H1 (cell line): ENCODE measurements at regions not wholly inside any gene's neighbourhood (a gene's known extent, or its start where the extent isn't known, plus 50 kb on each side); places are given as distances from the start of the nearest gene placed in this dataset.

Experiments used
- CTCF ChIA-PET: fragments of 300-600 bp; sonication (Branson Sonifier 250); formaldehyde crosslinking; loops from one replicate; lab custom pipeline; 2021; ENCODE audit not compliant: partially characterized antibody; lab: Charles Lee
- POLR2A ChIA-PET: fragments of 300-600 bp; sonication (Branson Sonifier 250); formaldehyde crosslinking; loops from one replicate; lab custom pipeline; 2021; ENCODE audit warnings: inconsistent platforms; ENCODE audit not compliant: partially characterized antibody; lab: Charles Lee
- DNase-seq, 2 experiments: peaks; one replicate each; pipeline versions ENCODE4 v3.0.0 to v3.0.0-alpha.2; 2010 to 2022; ENCODE audit warnings: low spot score in 2 of 2, low read depth in 1 of 2, mixed read lengths in 1 of 2
- FAIRE-seq: peaks from 2 replicates; lab custom pipeline; 2011; peaks lifted over from hg19 to GRCh38; lab: Jason Lieb, UNC
- H2AFZ ChIP-seq: 2 replicates; pipeline ENCODE4 v1.8.1; 2012; ENCODE audit warnings: low read length, inconsistent platforms
- H2AK5ac ChIP-seq: 2 replicates; pipeline ENCODE4 v1.6.1; 2013; ENCODE audit warnings: low read depth, low read length
- H2BK120ac ChIP-seq: replicated peaks from 2 replicates; pipeline ENCODE3; 2013; ENCODE audit warnings: low read depth, low read length, inconsistent platforms
- H2BK12ac ChIP-seq: 2 replicates; pipeline ENCODE4 v1.6.1; 2013; ENCODE audit warnings: low read depth, low read length
- H2BK15ac ChIP-seq: 2 replicates; pipeline ENCODE4 v1.6.1; 2013; ENCODE audit warnings: low read length
- H2BK20ac ChIP-seq: 2 replicates; pipeline ENCODE4 v1.6.1; 2013; ENCODE audit warnings: low read length
- H2BK5ac ChIP-seq: 2 replicates; pipeline ENCODE4 v1.6.1; 2013; ENCODE audit warnings: low read depth, low read length
- H3K14ac ChIP-seq: 2 replicates; pipeline ENCODE4 v1.6.1; 2013; ENCODE audit warnings: inconsistent platforms; ENCODE audit not compliant: insufficient read length
- H3K18ac ChIP-seq: 2 replicates; pipeline ENCODE4 v1.6.1; 2013; ENCODE audit warnings: low read length; ENCODE audit errors: extremely low read depth
- H3K23ac ChIP-seq: 2 replicates; pipeline ENCODE4 v1.6.1; 2013; ENCODE audit warnings: inconsistent platforms; ENCODE audit not compliant: insufficient read length
- H3K23me2 ChIP-seq: 2 replicates; pipeline ENCODE4 v1.6.1; 2013; ENCODE audit warnings: low read depth, low read length
- H3K27ac ChIP-seq: 2 replicates; pipeline ENCODE4 v1.6.1; 2011; ENCODE audit warnings: low read depth, low read length, inconsistent platforms
- H3K27me3 ChIP-seq, 4 experiments: replicated peaks in 1 of 4; 1 replicate in 1 of 4; 2 replicates in 3 of 4; pipeline versions ENCODE4 v1.6.1 to v1.8.1; 2011 to 2013; ENCODE audit warnings: low read length in 3 of 4, mild to moderate bottlenecking in 3 of 4, inconsistent platforms in 2 of 4, mixed read lengths in 2 of 4, moderate library complexity in 1 of 4; ENCODE audit not compliant: control insufficient read depth in 3 of 4, insufficient read depth in 3 of 4; ENCODE audit errors: extremely low read depth in 1 of 4
- H3K36me3 ChIP-seq, 4 experiments: 2 replicates each; pipeline versions ENCODE4 v1.6.1 to v1.8.1; 2011 to 2013; ENCODE audit warnings: mild to moderate bottlenecking in 4 of 4, low read length in 3 of 4, moderate library complexity in 2 of 4, control low read depth in 1 of 4, inconsistent platforms in 1 of 4; ENCODE audit not compliant: insufficient read depth in 4 of 4, control insufficient read depth in 2 of 4
- H3K4ac ChIP-seq: replicated peaks from 2 replicates; pipeline ENCODE3; 2013; ENCODE audit warnings: low read length, low read depth, mixed read lengths, inconsistent platforms; ENCODE audit not compliant: insufficient read length
- H3K4me1 ChIP-seq, 4 experiments: replicated peaks in 1 of 4; 1 replicate in 1 of 4; 2 replicates in 3 of 4; pipeline versions ENCODE4 v1.6.1 to v1.8.1; 2011 to 2013; ENCODE audit warnings: low read length in 3 of 4, inconsistent platforms in 2 of 4, mixed read lengths in 1 of 4; ENCODE audit not compliant: insufficient read depth in 4 of 4, control insufficient read depth in 3 of 4
- H3K4me2 ChIP-seq, 2 experiments: 2 replicates each; pipeline versions ENCODE4 v1.6.1 to v1.8.1; 2011 to 2013; ENCODE audit warnings: low read depth in 2 of 2, low read length in 2 of 2, control low read depth in 1 of 2, inconsistent platforms in 1 of 2, mild to moderate bottlenecking in 1 of 2; ENCODE audit not compliant: insufficient read depth in 1 of 2
- H3K4me3 ChIP-seq, 4 experiments: fragments of 200-600, 300-600 bp in 1 of 4; sonication (generic), shearing (Covaris generic), sonication (Bioruptor Twin) in 1 of 4; 2 replicates each; pipeline versions ENCODE4 v1.5.1 to v1.8.1; 2011 to 2016; ENCODE audit warnings: low read length in 4 of 4, low read depth in 3 of 4, control low read depth in 2 of 4, inconsistent platforms in 2 of 4, mild to moderate bottlenecking in 2 of 4, mixed read lengths in 1 of 4, moderate library complexity in 1 of 4; ENCODE audit not compliant: insufficient read depth in 2 of 4; ENCODE audit errors: extremely low read depth in 1 of 4
- H3K56ac ChIP-seq: replicated peaks from 2 replicates; pipeline ENCODE3; 2013; ENCODE audit warnings: low read depth, mild to moderate bottlenecking, mixed read lengths, low read length, inconsistent platforms; ENCODE audit not compliant: insufficient read length
- H3K79me1 ChIP-seq: 2 replicates; pipeline ENCODE4 v1.6.1; 2013; ENCODE audit warnings: low read depth, low read length, control low read depth
- H3K79me2 ChIP-seq, 2 experiments: 2 replicates each; pipeline versions ENCODE4 v1.6.1 to v1.8.1; 2012 to 2013; ENCODE audit warnings: low read length in 2 of 2, mild to moderate bottlenecking in 2 of 2, inconsistent platforms in 1 of 2; ENCODE audit not compliant: insufficient read depth in 2 of 2, control insufficient read depth in 1 of 2
- H3K9ac ChIP-seq, 4 experiments: replicated peaks in 1 of 4; 1 replicate in 1 of 4; 2 replicates in 3 of 4; pipeline versions ENCODE4 v1.6.1 to v1.8.1; 2011 to 2013; ENCODE audit warnings: low read depth in 3 of 4, low read length in 3 of 4, control low read depth in 2 of 4, mild to moderate bottlenecking in 2 of 4, moderate library complexity in 2 of 4, inconsistent platforms in 1 of 4; ENCODE audit errors: extremely low read depth in 1 of 4
- H3K9me3 ChIP-seq, 2 experiments: 2 replicates each; pipeline versions ENCODE4 v1.6.1 to v1.8.1; 2012 to 2013; ENCODE audit warnings: mild to moderate bottlenecking in 2 of 2, moderate library complexity in 2 of 2, control low read depth in 1 of 2, inconsistent platforms in 1 of 2, low read depth in 1 of 2, low read length in 1 of 2, mixed read lengths in 1 of 2; ENCODE audit not compliant: insufficient read depth in 2 of 2
- H4K20me1 ChIP-seq, 2 experiments: replicated peaks in 1 of 2; 2 replicates each; pipeline versions ENCODE3 to v1.8.1; 2011 to 2013; ENCODE audit warnings: inconsistent platforms in 2 of 2, low read length in 2 of 2, mild to moderate bottlenecking in 1 of 2; ENCODE audit not compliant: insufficient read depth in 2 of 2, control insufficient read depth in 1 of 2
- H4K5ac ChIP-seq: 2 replicates; pipeline ENCODE4 v1.6.1; 2013; ENCODE audit warnings: low read length, low read depth, mixed read lengths, inconsistent platforms; ENCODE audit not compliant: insufficient read length
- H4K8ac ChIP-seq: 2 replicates; pipeline ENCODE4 v1.8.0; 2013; ENCODE audit warnings: mild to moderate bottlenecking, moderate library complexity, low read length, inconsistent platforms; ENCODE audit not compliant: insufficient read depth; ENCODE audit errors: extremely low read depth
- H4K91ac ChIP-seq: replicated peaks from 2 replicates; pipeline ENCODE3; 2013; ENCODE audit warnings: low read length, mixed read lengths, inconsistent platforms; ENCODE audit not compliant: insufficient read length
- FOSL1 ChIP-seq: IDR thresholded peaks from 2 replicates; pipeline ENCODE4 v1.6.1; 2011; ENCODE audit warnings: mild to moderate bottlenecking, low read depth, low read length, moderate library complexity; ENCODE audit not compliant: insufficient read depth
- WGBS, 2 experiments: shearing (Covaris generic) in 1 of 2; methylation state at CpG; one replicate each; pipeline versions ENCODE4 v1.1.6 to v1.1.7; 2013 to 2015; ENCODE audit warnings: low lambda C conversion rate in 2 of 2, mixed read lengths in 2 of 2, inconsistent platforms in 1 of 2, low coverage in 1 of 2, missing lambda C conversion rate in 1 of 2; ENCODE audit not compliant: insufficient replicate concordance in 2 of 2, insufficient coverage in 1 of 2, insufficient read length in 1 of 2; ENCODE audit errors: extremely low coverage in 1 of 2, missing lambda C conversion rate in 1 of 2; 5-methylcytosine and 5-hydroxymethylcytosine counted together

DNA sequence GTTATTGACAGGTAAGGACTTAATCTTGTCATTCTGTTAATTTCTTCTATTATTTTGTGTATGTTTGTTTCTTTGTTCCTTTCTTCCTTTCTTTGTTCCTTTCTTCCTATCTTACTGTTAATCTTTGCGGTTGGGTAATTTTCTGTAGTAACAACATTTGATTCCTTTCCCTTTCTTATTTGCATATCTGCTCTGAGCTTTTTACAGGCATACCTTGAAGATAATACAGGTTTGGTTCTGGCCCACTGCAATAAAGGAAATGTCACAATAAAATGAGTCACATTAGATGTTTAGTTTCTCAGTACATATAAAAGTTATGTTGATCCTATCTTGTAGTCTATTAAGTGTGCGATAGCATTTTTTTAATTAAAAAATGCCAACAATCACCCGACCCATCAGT is 440.7 kb downstream of the NFIB start:
- CTCF ChIA-PET = no interaction called here
- Histone ChIP-seq H3K9me3 (no peaks in the 10 kb centered on the region), H3K27me3 (no peaks in the 10 kb centered on the region), H3K9ac (no peak overlapping the region), H2BK15ac (no peak overlapping the region), H3K4ac (no peak overlapping the region), H4K20me1 (no peaks in the 10 kb centered on the region), H3K18ac (no peak overlapping the region), H2AFZ (no peak overlapping the region), H3K14ac (no peak overlapping the region), H3K23me2 (no peaks in the 10 kb centered on the region), H3K79me1 (no peaks in the 10 kb centered on the region), H2BK120ac (no peak overlapping the region), H3K79me2 (no peaks in the 10 kb centered on the region), H3K4me2 (no peak overlapping the region), H4K8ac (no peak overlapping the region), H4K91ac (no peak overlapping the region), H4K5ac (no peak overlapping the region), H3K4me3 (no peak overlapping the region), H2BK5ac (no peak overlapping the region), H3K23ac (no peak overlapping the region), H3K36me3 (no peaks in the 10 kb centered on the region), H3K56ac (no peak overlapping the region), H2BK20ac (no peak overlapping the region), H2BK12ac (no peak overlapping the region), H3K4me1 (no peaks in the 10 kb centered on the region), H3K27ac (no peak overlapping the region), H2AK5ac (no peak overlapping the region)
- TF ChIP-seq FOSL1 = no peak
- no peak for FAIRE-seq
- POLR2A ChIA-PET = interaction anchor here (1.2 kb wide), 1 partner anchor 442 kb away, joined by 3 read pairs; no protein-coding TSS in a partner anchor
- 97% methylated on average over 3 of the region's 3 CpGs; no CpG with 5 or more reads in 1 of the 2 experiments for WGBS, 2 experiments
- no peak for DNase-seq
